ENCODE measurements at regions not wholly inside any gene's neighbourhood (a gene's known extent, or its start where the extent isn't known, plus 50 kb on each side); places are given as distances from the start of the nearest gene placed in this dataset.
A peak's percentile ranks its signal among the peaks of the same experiment; 100 is the strongest.

- Histone ChIP-seq H3K79me2 (ENCODE audit: insufficient read depth) (no peaks in the 10 kb centered on the region), H3K27ac (ENCODE audit: low read depth in 2 of 2, low read length in 1 of 2) (peak overlapping the region in 1 of 2 experiments; percentile 68; a peak in 1 of 4 replicates), H3K9ac (no peak overlapping the region), H3K36me3 (replicated peaks in 1 of 2; ENCODE audit: control insufficient read depth in 1 of 2, insufficient read depth in 2 of 2, low read length in 1 of 2) (peaks cover 0 to 3% of the 10 kb centered on the region in 2 experiments), H3K27me3 (ENCODE audit: insufficient read depth) (no peaks in the 10 kb centered on the region), H3K9me3 (peaks cover 2% of the 10 kb centered on the region; the same call in 1 of the 2 replicates), H3F3A (replicated peaks; ENCODE audit: insufficient read depth) (no peaks in the 10 kb centered on the region), H3K9me2 (no peaks in the 10 kb centered on the region), H3K4me2 (no peak overlapping the region), H4K20me1 (ENCODE audit: insufficient read depth) (no peaks in the 10 kb centered on the region), H2AFZ (ENCODE audit: low read depth) (no peak overlapping the region), H3K4me1 (ENCODE audit: control insufficient read depth in 1 of 2, insufficient read depth in 2 of 2, low read depth in 1 of 2, low read length in 1 of 2) (peaks cover 0 to 4% of the 10 kb centered on the region in 2 experiments; a peak in 3 of 4 replicates), H3K4me3 (ENCODE audit: low read depth in 2 of 2, low read length in 1 of 2) (no peak overlapping the region)
- POLR2A ChIA-PET = no interaction called here
- DNase-seq = no peak
- 56% methylated on average over 2 of the region's 2 CpGs for WGBS (ENCODE audit: low lambda C conversion rate)
- CTCF ChIA-PET = no interaction called here
- no peak for TF ChIP-seq CHD2 (IDR thresholded peaks at IDR 0.05; ENCODE audit: low read length, partially characterized antibody)
- TF ChIP-seq FOXJ3 (CRISPR knock-in tag; IDR thresholded peaks at IDR 0.05) = no peak
- TF ChIP-seq USF1 (IDR thresholded peaks at IDR 0.05; ENCODE audit: borderline replicate concordance, low read depth) = no peak
- no peak for TF ChIP-seq ZBTB33 (IDR thresholded peaks at IDR 0.05; ENCODE audit: borderline replicate concordance, low read depth)
- TF ChIP-seq TCF12 (IDR thresholded peaks at IDR 0.05) = peak; percentile 91
- no peak for TF ChIP-seq MEF2A (IDR thresholded peaks at IDR 0.05; ENCODE audit: borderline replicate concordance, low read depth)
- TF ChIP-seq NFIC (IDR thresholded peaks at IDR 0.05; ENCODE audit: borderline replicate concordance) = peak; percentile 44; the same call in 1 of the 2 replicates
- TF ChIP-seq RCOR1 (IDR thresholded peaks at IDR 0.05; ENCODE audit: low read length) = no peak
- TF ChIP-seq RFX5 (IDR thresholded peaks at IDR 0.05; ENCODE audit: low read length) = no peak
- TF ChIP-seq IRF3 (IDR thresholded peaks at IDR 0.05; ENCODE audit: low read depth, low read length) = no peak
- TF ChIP-seq EP300 (IDR thresholded peaks at IDR 0.05; ENCODE audit: borderline replicate concordance in 1 of 2, low read depth in 1 of 2, low read length in 1 of 2) = peak; percentile 62 to 69; a peak in 3 of 4 replicates
- TF ChIP-seq JUND (IDR thresholded peaks at IDR 0.05) = peak; percentile 43
- peak; percentile 83; the same call in 1 of the 2 replicates for TF ChIP-seq FOXM1 (IDR thresholded peaks at IDR 0.05; ENCODE audit: low read depth)
- TF ChIP-seq TEAD4 (IDR thresholded peaks at IDR 0.05; ENCODE audit: borderline replicate concordance, insufficient read depth) = peak; percentile 37; the same call in 1 of the 2 replicates
- TF ChIP-seq MAX (IDR thresholded peaks at IDR 0.05; ENCODE audit: low read depth) = no peak
- TF ChIP-seq GABPA (IDR thresholded peaks at IDR 0.05; ENCODE audit: low read depth) = no peak
- no peak for TF ChIP-seq CTCF (IDR thresholded peaks at IDR 0.05)
- TF ChIP-seq RXRA (IDR thresholded peaks at IDR 0.05; ENCODE audit: borderline replicate concordance, low read depth) = no peak
- TF ChIP-seq NRF1 (IDR thresholded peaks at IDR 0.05; ENCODE audit: low read depth, low read length) = no peak
- no peak for TF ChIP-seq EZH2phosphoT487 (IDR thresholded peaks at IDR 0.05; ENCODE audit: borderline replicate concordance, low read depth)
- no peak for TF ChIP-seq YY1 (IDR thresholded peaks at IDR 0.05; ENCODE audit: low read depth)
- no peak for TF ChIP-seq ELF1 (IDR thresholded peaks at IDR 0.05)
- TF ChIP-seq GATA2 (CRISPR knock-in tag; IDR thresholded peaks at IDR 0.05) = no peak
- peak; percentile 60 for TF ChIP-seq POLR2AphosphoS5 (IDR thresholded peaks at IDR 0.05; ENCODE audit: low read depth, low read length)
- no peak for TF ChIP-seq FOSL2 (IDR thresholded peaks at IDR 0.05; ENCODE audit: borderline replicate concordance, low read depth)
- TF ChIP-seq MXI1 (IDR thresholded peaks at IDR 0.05; ENCODE audit: low read depth, low read length) = no peak
- TF ChIP-seq REST (IDR thresholded peaks at IDR 0.05; ENCODE audit: low read depth, low read length) = no peak
Observed at GRCh38 chr6:113220832-113221231, 636.3 kb upstream of the MARCKS start.

Data from SK-N-SH (cell line).